ENCODE measurements at regions not wholly inside any gene's neighbourhood (a gene's known extent, or its start where the extent isn't known, plus 50 kb on each side); places are given as distances from the start of the nearest gene placed in this dataset.
"Not testable (repeated sequence)": the region's sequence is repeated elsewhere in the genome, so short reads cannot be mapped to it uniquely, and the experiment has no call there.

DNA sequence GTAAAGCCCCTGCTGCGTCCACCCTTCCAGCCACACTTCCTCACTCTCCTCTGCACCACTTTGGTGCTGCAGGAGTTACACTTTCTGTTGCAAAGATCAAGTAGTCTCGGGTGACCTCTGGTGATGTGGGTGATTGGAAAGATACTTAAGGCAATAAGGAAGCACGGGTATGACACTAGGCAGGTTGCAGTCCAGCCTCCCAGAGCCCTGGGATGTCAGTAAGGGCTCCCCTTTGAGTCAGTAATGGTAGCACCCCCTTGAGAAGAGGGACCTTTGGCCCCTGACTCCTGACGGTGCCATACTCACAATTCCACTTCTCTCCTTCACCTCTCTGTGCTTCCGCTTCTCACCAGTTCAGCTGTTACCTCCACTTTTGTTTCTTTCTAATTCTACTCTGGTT is 84.1 kb upstream of the KIF2A start:
- TF ChIP-seq, protein P1, sequence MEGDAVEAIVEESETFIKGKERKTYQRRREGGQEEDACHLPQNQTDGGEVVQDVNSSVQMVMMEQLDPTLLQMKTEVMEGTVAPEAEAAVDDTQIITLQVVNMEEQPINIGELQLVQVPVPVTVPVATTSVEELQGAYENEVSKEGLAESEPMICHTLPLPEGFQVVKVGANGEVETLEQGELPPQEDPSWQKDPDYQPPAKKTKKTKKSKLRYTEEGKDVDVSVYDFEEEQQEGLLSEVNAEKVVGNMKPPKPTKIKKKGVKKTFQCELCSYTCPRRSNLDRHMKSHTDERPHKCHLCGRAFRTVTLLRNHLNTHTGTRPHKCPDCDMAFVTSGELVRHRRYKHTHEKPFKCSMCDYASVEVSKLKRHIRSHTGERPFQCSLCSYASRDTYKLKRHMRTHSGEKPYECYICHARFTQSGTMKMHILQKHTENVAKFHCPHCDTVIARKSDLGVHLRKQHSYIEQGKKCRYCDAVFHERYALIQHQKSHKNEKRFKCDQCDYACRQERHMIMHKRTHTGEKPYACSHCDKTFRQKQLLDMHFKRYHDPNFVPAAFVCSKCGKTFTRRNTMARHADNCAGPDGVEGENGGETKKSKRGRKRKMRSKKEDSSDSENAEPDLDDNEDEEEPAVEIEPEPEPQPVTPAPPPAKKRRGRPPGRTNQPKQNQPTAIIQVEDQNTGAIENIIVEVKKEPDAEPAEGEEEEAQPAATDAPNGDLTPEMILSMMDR (IDR thresholded peaks at IDR 0.05), result not testable (repeated sequence)
- not testable (repeated sequence) for TF ChIP-seq POLR2A (IDR thresholded peaks at IDR 0.05)
